B cell (primary cell): ENCODE measurements at regions not wholly inside any gene's neighbourhood (a gene's known extent, or its start where the extent isn't known, plus 50 kb on each side); places are given as distances from the start of the nearest gene placed in this dataset.

Source experiments
- ATAC-seq: fragments of 200-7000 bp; cut with Tn5 transposase; one replicate; pipeline ENCODE4 v1.10.0; 2021; ENCODE audit warnings: low read depth, mild to moderate bottlenecking, moderate number of reproducible peaks, moderate library complexity
- CTCF ChIA-PET: fragments of 350-600 bp; sonication (Branson Sonifier 250); formaldehyde crosslinking; loops from one replicate; lab custom pipeline; 2021; ENCODE audit warnings: antibody characterized with exemption, inconsistent platforms; lab: Charles Lee
- POLR2A ChIA-PET: fragments of 350-600 bp; sonication (Branson Sonifier 250); formaldehyde crosslinking; loops from one replicate; lab custom pipeline; 2021; ENCODE audit warnings: antibody characterized with exemption; lab: Charles Lee
- DNase-seq: peaks from one replicate; pipeline ENCODE4 v3.0.0; 2013
- H2AFZ ChIP-seq: 2 replicates; pipeline ENCODE4 v1.6.1; 2012; ENCODE audit warnings: mild to moderate bottlenecking, low read depth, low read length; ENCODE audit not compliant: insufficient read depth, poor library complexity, severe bottlenecking
- H3K27ac ChIP-seq, 2 donors: 1 replicate in 1 of 2; 2 replicates in 1 of 2; pipeline ENCODE4 v1.5.1; 2012 to 2013; ENCODE audit warnings: low read length in 2 of 2, mild to moderate bottlenecking in 2 of 2, moderate library complexity in 1 of 2
- H3K27me3 ChIP-seq, 4 experiments: fragments of 200-600 bp in 1 of 4; sonication (generic) in 1 of 4; replicated peaks in 1 of 4; 1 replicate in 2 of 4; 2 replicates in 2 of 4; pipeline versions ENCODE4 v1.6.1 to v1.7.0; 2013 to 2016; ENCODE audit warnings: low read length in 3 of 4, mild to moderate bottlenecking in 2 of 4, mixed read lengths in 1 of 4, moderate library complexity in 1 of 4; ENCODE audit not compliant: insufficient read depth in 4 of 4, control insufficient read depth in 3 of 4; ENCODE audit errors: control extremely low read depth in 1 of 4
- H3K36me3 ChIP-seq, 2 experiments: replicated peaks in 1 of 2; 1 replicate in 1 of 2; 2 replicates in 1 of 2; pipeline versions ENCODE4 v1.6.1 to v1.7.1; 2013; ENCODE audit warnings: low read length in 1 of 2; ENCODE audit not compliant: insufficient read depth in 2 of 2, control insufficient read depth in 1 of 2; ENCODE audit errors: control extremely low read depth in 1 of 2, extremely low read depth in 1 of 2
- H3K4me1 ChIP-seq, 2 donors: fragments of 200-600 bp in 1 of 2; sonication (generic) in 1 of 2; 1 replicate in 1 of 2; 2 replicates in 1 of 2; pipeline versions ENCODE4 v1.5.1 to v1.6.1; 2013 to 2017; ENCODE audit warnings: low read length in 2 of 2; ENCODE audit not compliant: control insufficient read depth in 2 of 2, insufficient read depth in 2 of 2
- H3K4me2 ChIP-seq: replicated peaks from 2 replicates; pipeline ENCODE3; 2012; ENCODE audit warnings: mild to moderate bottlenecking, low read depth, low read length; ENCODE audit not compliant: poor library complexity, severe bottlenecking
- H3K4me3 ChIP-seq, 5 experiments: fragments of 200-600 bp in 1 of 5; sonication (generic) in 1 of 5; 1 replicate in 3 of 5; 2 replicates in 2 of 5; pipeline versions ENCODE4 v1.5.1 to v1.7.0; 2011 to 2016; ENCODE audit warnings: low read length in 4 of 5, mild to moderate bottlenecking in 4 of 5, low read depth in 2 of 5, control low read depth in 1 of 5, moderate library complexity in 1 of 5; ENCODE audit not compliant: insufficient read depth in 1 of 5; ENCODE audit errors: control extremely low read depth in 1 of 5, extremely low read depth in 1 of 5
- H3K79me2 ChIP-seq: fragments of 200-600 bp; sonication (generic); one replicate; pipeline ENCODE4 v1.6.0; 2016; ENCODE audit warnings: low read length; ENCODE audit not compliant: control insufficient read depth, insufficient read depth
- H3K9ac ChIP-seq: fragments of 200-600 bp; sonication (generic); 2 replicates; pipeline ENCODE4 v1.6.1; 2017; ENCODE audit warnings: mild to moderate bottlenecking, low read length, moderate library complexity
- H3K9me3 ChIP-seq, 3 donors: one replicate each; pipeline versions ENCODE4 v1.6.1 to v1.7.1; 2013; ENCODE audit warnings: low read length in 2 of 3; ENCODE audit not compliant: control insufficient read depth in 2 of 3, insufficient read depth in 1 of 3; ENCODE audit errors: control extremely low read depth in 1 of 3
- H4K20me1 ChIP-seq: 2 replicates; pipeline ENCODE4 v1.6.0; 2012; ENCODE audit warnings: mild to moderate bottlenecking, low read length; ENCODE audit not compliant: insufficient read depth, control insufficient read depth, poor library complexity, severe bottlenecking
- H3K27ac Mint-ChIP-seq: one replicate; pipeline ENCODE4 v1.8.0; 2021; ENCODE audit warnings: mixed read lengths
- H3K27me3 Mint-ChIP-seq: one replicate; pipeline ENCODE4 v1.8.0; 2021; ENCODE audit warnings: mixed read lengths
- H3K4me1 Mint-ChIP-seq: one replicate; pipeline ENCODE4 v1.8.0; 2021; ENCODE audit warnings: mixed read lengths
- H3K4me3 Mint-ChIP-seq: one replicate; pipeline ENCODE4 v1.8.0; 2021; ENCODE audit warnings: mixed read lengths
- H3K9me3 Mint-ChIP-seq: one replicate; pipeline ENCODE4 v1.8.0; 2022; ENCODE audit warnings: mixed read lengths; ENCODE audit not compliant: insufficient read depth
- CTCF ChIP-seq: fragments of 200-600 bp; IDR thresholded peaks from one replicate; pipeline ENCODE4 v1.8.0; 2022; ENCODE audit warnings: antibody characterized with exemption, mild to moderate bottlenecking
- EZH2 ChIP-seq: IDR thresholded peaks from 2 replicates; pipeline ENCODE4 v1.6.1; 2012; ENCODE audit warnings: borderline replicate concordance, low read depth, mild to moderate bottlenecking, moderate library complexity, low read length; ENCODE audit not compliant: insufficient read depth, poor library complexity, severe bottlenecking
- WGBS: methylation state at CpG from one replicate; pipeline ENCODE4 v1.1.5; 2013; ENCODE audit warnings: missing lambda C conversion rate; ENCODE audit not compliant: insufficient coverage; 5-methylcytosine and 5-hydroxymethylcytosine counted together
- intact Hi-C: fragments of 100-400 bp; cut with micrococcal nuclease; formaldehyde crosslinking; loops from one replicate; pipeline ENCODE4 v1.10.0; 2022

- intact Hi-C loops, result no loop called here
- H3K4me2 ChIP-seq, result no peak overlapping the region
- ATAC-seq, result no peak
- peaks cover 0 to 23% (median 2%) of the 10 kb centered on the region in 3 donors for H3K9me3 ChIP-seq
- H3K36me3 ChIP-seq, result no peaks in the 10 kb centered on the region
- peaks cover 1% of the 10 kb centered on the region for H3K4me1 Mint-ChIP-seq
- no peaks in the 10 kb centered on the region for H4K20me1 ChIP-seq
- no peaks in the 10 kb centered on the region for H3K79me2 ChIP-seq
- H3K4me3 ChIP-seq, result no peak overlapping the region
- TF ChIP-seq CTCF (no peak), EZH2 (no peak)
- H3K9ac ChIP-seq, result no peak overlapping the region
- peaks cover 19% of the 10 kb centered on the region for H3K9me3 Mint-ChIP-seq
- H3K27me3 ChIP-seq, result no peaks in the 10 kb centered on the region
- H3K4me1 ChIP-seq, result peaks cover 0 to 6% of the 10 kb centered on the region in 2 donors
- ChIA-PET CTCF (no interaction called here), POLR2A (no interaction called here)
- 82% methylated on average over 3 of the region's 3 CpGs for WGBS
- H3K27me3 Mint-ChIP-seq, result no peaks in the 10 kb centered on the region
- no peak overlapping the region for H3K27ac Mint-ChIP-seq
- no peak overlapping the region for H3K27ac ChIP-seq
- H3K4me3 Mint-ChIP-seq, result no peak overlapping the region
- no peak overlapping the region for H2AFZ ChIP-seq
- DNase-seq, result no peak
Measured at GRCh38 chr19:20479483-20479882, 86.1 kb downstream of the ZNF737 start.

GRCh38 chr19:20478936-20479335, 86.6 kb downstream of the ZNF737 start:
- no peaks in the 10 kb centered on the region for H3K79me2 ChIP-seq

More at GRCh38 chr19:20478936-20479335, 86.6 kb downstream of the ZNF737 start:
- no peak for DNase-seq
- Histone ChIP-seq H3K9me3 (peaks cover 0 to 26% (median 2%) of the 10 kb centered on the region in 3 donors), H3K4me1 (peaks cover 0 to 6% of the 10 kb centered on the region in 2 donors), H3K27me3 (no peaks in the 10 kb centered on the region), H4K20me1 (no peaks in the 10 kb centered on the region), H3K27ac (no peak overlapping the region), H3K36me3 (no peaks in the 10 kb centered on the region), H2AFZ (no peak overlapping the region), H3K4me2 (no peak overlapping the region), H3K4me3 (no peak overlapping the region), H3K9ac (no peak overlapping the region)
- no peak for ATAC-seq
- ChIA-PET CTCF (no interaction called here), POLR2A (no interaction called here)
- 80% methylated on average over 3 of the region's 3 CpGs for WGBS
- intact Hi-C loops, result no loop called here
- H3K4me3 Mint-ChIP-seq, result no peak overlapping the region
- TF ChIP-seq CTCF (no peak), EZH2 (no peak)
- H3K4me1 Mint-ChIP-seq, result peaks cover 1% of the 10 kb centered on the region
- H3K9me3 Mint-ChIP-seq, result peaks cover 19% of the 10 kb centered on the region
- H3K27me3 Mint-ChIP-seq, result no peaks in the 10 kb centered on the region
- no peak overlapping the region for H3K27ac Mint-ChIP-seq
